Stomach smooth muscle (tissue), 2 donors: ENCODE measurements at regions not wholly inside any gene's neighbourhood (a gene's known extent, or its start where the extent isn't known, plus 50 kb on each side); places are given as distances from the start of the nearest gene placed in this dataset.

Experiments
- H3K27ac ChIP-seq: one replicate; pipeline ENCODE4 v1.7.0; 2013; ENCODE audit warnings: mild to moderate bottlenecking, low read length, inconsistent platforms
- H3K27me3 ChIP-seq, 2 donors: one replicate each; pipeline ENCODE4 v1.7.0; 2013; ENCODE audit warnings: low read length in 2 of 2; ENCODE audit not compliant: insufficient read depth in 2 of 2, control insufficient read depth in 1 of 2
- H3K36me3 ChIP-seq, 2 donors: one replicate each; pipeline ENCODE4 v1.7.0; 2013; ENCODE audit warnings: low read length in 2 of 2; ENCODE audit not compliant: control insufficient read depth in 2 of 2, insufficient read depth in 2 of 2
- H3K4me1 ChIP-seq: one replicate; pipeline ENCODE4 v1.7.0; 2013; ENCODE audit warnings: low read length; ENCODE audit not compliant: control insufficient read depth, insufficient read depth
- H3K4me3 ChIP-seq, 2 donors: one replicate each; pipeline ENCODE4 v1.7.0; 2013; ENCODE audit warnings: low read length in 2 of 2
- H3K9ac ChIP-seq, 2 donors: one replicate each; pipeline ENCODE4 v1.7.0; 2013; ENCODE audit warnings: low read length in 2 of 2, mild to moderate bottlenecking in 1 of 2
- H3K9me3 ChIP-seq, 2 donors: one replicate each; pipeline ENCODE4 v1.7.0; 2013; ENCODE audit warnings: low read length in 2 of 2; ENCODE audit not compliant: control insufficient read depth in 2 of 2
- donor health status: healthy.
- donor health status: Pancreatic carcinoma.

GRCh38 chr11:16474659-16475058 lies 118.3 kb upstream of the SOX6 start:
- no peak overlapping the region for H3K4me3 ChIP-seq
- no peaks in the 10 kb centered on the region for H3K27me3 ChIP-seq
- H3K9me3 ChIP-seq: no peaks in the 10 kb centered on the region
- H3K9ac ChIP-seq: no peak overlapping the region
- no peaks in the 10 kb centered on the region for H3K4me1 ChIP-seq
- H3K36me3 ChIP-seq: no peaks in the 10 kb centered on the region
- H3K27ac ChIP-seq: no peak overlapping the region

DNA sequence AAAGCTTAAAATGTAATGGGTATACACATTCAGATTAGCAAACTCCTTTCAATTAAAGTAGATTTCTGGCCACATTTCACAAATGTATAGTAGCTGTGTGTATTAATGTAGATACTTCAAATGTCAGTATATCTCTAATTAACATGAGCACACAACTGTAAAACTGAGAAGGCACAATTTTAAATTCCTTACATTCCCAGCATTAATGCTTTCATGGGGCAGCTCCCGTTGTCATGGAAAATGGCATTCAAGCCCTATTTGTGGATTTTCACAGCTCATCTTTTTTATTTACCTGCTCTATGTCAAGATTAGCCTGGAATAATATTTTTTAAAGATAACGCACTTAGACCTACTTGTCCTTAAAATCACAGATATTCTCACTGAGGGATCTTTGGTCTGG lies 113.6 kb upstream of the SOX6 start:
- Histone ChIP-seq H3K27ac (no peak overlapping the region), H3K27me3 (no peaks in the 10 kb centered on the region), H3K9ac (no peak overlapping the region), H3K36me3 (no peaks in the 10 kb centered on the region), H3K4me3 (no peak overlapping the region), H3K9me3 (no peaks in the 10 kb centered on the region), H3K4me1 (no peaks in the 10 kb centered on the region)

DNA sequence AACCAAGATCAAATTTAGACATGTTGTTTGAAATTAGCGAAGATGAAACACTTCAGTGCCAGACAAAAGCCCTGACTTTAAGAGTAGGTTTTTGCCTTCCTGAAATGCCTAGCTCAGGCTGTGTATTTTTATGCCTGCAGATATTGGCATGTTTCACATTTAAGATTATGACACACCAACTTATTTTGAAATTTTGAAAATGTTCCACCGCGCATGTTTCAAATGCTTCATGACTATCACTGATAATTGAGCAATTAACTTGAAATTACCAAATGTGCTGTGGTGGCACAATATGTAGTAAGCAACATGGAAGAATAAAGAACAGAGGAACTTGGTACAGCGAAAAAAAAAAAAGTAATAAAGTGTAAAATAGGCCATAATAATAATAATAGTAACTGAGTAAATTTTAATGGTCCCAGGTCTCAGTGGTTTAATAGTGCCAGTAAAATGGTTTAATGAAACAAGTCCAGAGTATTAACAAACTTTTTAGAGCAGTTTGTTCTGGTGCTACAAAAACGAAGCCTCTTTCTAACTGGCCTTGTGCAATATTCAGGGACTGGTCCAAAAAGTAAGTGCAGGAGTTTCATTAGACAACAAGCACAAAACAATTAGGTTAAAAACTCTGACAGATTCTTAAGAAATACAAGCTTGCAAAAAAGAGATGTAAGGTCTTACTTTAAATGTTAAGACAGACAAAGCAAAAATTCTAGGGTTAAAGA lies 112.5 kb upstream of the SOX6 start:
- Histone ChIP-seq H3K27ac (no peak overlapping the region), H3K9me3 (no peaks in the 10 kb centered on the region), H3K4me3 (no peak overlapping the region), H3K36me3 (no peaks in the 10 kb centered on the region), H3K27me3 (no peaks in the 10 kb centered on the region), H3K9ac (no peak overlapping the region), H3K4me1 (no peaks in the 10 kb centered on the region)

GRCh38 chr11:16460508-16460907 lies 104.2 kb upstream of the SOX6 start:
- H3K4me1 ChIP-seq: no peaks in the 10 kb centered on the region
- H3K9ac ChIP-seq: no peak overlapping the region
- H3K36me3 ChIP-seq: no peaks in the 10 kb centered on the region
- H3K4me3 ChIP-seq: no peak overlapping the region
- no peaks in the 10 kb centered on the region for H3K9me3 ChIP-seq
- H3K27ac ChIP-seq: no peak overlapping the region
- peaks cover 0 to 2% of the 10 kb centered on the region in 2 donors for H3K27me3 ChIP-seq

DNA sequence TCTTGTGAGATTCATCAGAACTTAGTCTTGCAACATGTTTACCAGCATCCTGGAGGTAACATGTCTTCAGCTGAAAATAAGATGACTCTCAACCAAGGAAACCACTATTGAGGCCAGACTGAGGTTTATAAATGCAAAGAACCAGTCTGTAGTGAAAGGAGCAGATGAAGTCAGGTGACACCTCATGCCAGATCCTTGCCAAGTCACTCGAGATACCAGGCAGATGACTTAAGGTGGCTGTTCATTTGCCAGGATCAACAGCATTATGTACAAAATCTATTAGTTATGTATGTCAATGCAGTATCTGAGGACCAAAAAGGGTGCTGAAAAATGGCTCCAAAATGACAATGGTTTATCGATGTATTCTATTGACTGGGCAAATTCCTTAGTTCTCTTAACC lies 100.0 kb upstream of the SOX6 start:
- peaks cover 0 to 2% of the 10 kb centered on the region in 2 donors for H3K27me3 ChIP-seq
- H3K36me3 ChIP-seq: no peaks in the 10 kb centered on the region
- no peak overlapping the region for H3K27ac ChIP-seq
- no peak overlapping the region for H3K4me3 ChIP-seq
- H3K4me1 ChIP-seq: no peaks in the 10 kb centered on the region
- H3K9ac ChIP-seq: no peak overlapping the region
- no peaks in the 10 kb centered on the region for H3K9me3 ChIP-seq

DNA sequence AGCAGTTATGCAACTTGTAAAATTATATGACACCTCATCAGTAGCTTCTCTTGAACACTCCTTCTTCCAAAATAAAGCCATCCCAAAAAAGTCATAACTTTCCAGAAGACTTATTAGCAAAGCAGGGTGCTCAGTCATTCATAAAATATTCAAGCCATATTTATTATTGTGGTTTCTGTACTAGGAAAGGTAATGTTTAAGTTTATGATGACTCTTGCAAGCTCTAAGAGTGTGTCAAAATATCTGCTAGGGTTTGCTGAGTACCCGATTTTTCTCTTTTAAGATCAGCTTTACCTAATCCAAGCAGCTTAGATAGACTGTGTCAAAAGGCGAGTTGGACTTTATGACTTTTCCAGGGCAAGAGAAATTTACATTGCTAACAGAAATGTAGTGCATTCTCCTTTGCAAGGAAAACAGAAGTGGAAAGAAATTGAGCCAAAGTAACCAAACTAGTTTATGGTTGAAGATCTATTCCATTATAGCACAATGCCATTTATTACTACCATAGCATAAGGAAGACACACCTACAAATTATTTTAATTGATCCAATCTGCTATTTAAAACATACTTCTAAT lies 98.0 kb upstream of the SOX6 start:
- Histone ChIP-seq H3K9me3 (no peaks in the 10 kb centered on the region), H3K9ac (no peak overlapping the region), H3K27ac (no peak overlapping the region), H3K27me3 (peaks cover 0 to 2% of the 10 kb centered on the region in 2 donors), H3K4me3 (no peak overlapping the region), H3K36me3 (no peaks in the 10 kb centered on the region), H3K4me1 (no peaks in the 10 kb centered on the region)

GRCh38 chr11:16448123-16448717 lies 91.9 kb upstream of the SOX6 start:
- H3K36me3 ChIP-seq: no peaks in the 10 kb centered on the region
- H3K4me1 ChIP-seq: no peaks in the 10 kb centered on the region
- no peak overlapping the region for H3K4me3 ChIP-seq
- H3K9ac ChIP-seq: no peak overlapping the region
- H3K9me3 ChIP-seq: no peaks in the 10 kb centered on the region
- no peak overlapping the region for H3K27ac ChIP-seq
- H3K27me3 ChIP-seq: no peaks in the 10 kb centered on the region

DNA sequence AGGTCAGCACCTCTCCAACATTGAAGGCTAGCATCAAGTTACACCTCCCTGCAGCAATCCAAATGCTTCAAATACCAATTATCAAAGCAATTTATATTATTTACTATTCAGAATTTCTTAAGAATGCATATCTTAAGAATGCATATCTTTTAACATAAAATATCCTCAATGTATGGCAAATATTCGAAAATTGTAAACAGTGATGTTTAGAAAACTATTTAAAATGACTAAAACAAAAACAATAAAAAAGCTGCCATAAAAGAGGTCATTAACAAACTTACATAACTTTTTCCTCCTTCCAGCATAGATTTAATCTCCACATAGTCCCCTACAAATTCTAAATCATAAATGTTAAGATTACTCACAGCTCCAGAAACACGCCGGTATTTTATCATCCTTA lies 85.1 kb upstream of the SOX6 start:
- no peaks in the 10 kb centered on the region for H3K9me3 ChIP-seq
- no peaks in the 10 kb centered on the region for H3K4me1 ChIP-seq
- H3K4me3 ChIP-seq: no peak overlapping the region
- no peaks in the 10 kb centered on the region for H3K27me3 ChIP-seq
- H3K9ac ChIP-seq: no peak overlapping the region
- no peaks in the 10 kb centered on the region for H3K36me3 ChIP-seq
- H3K27ac ChIP-seq: no peak overlapping the region

GRCh38 chr11:16440136-16440535 lies 83.8 kb upstream of the SOX6 start:
- Histone ChIP-seq H3K4me3 (no peak overlapping the region), H3K27me3 (no peaks in the 10 kb centered on the region), H3K4me1 (no peaks in the 10 kb centered on the region)

GRCh38 chr11:16434036-16434435 lies 77.7 kb upstream of the SOX6 start:
- H3K4me1 ChIP-seq: no peaks in the 10 kb centered on the region
- H3K36me3 ChIP-seq: no peaks in the 10 kb centered on the region
- peaks cover 0 to 3% of the 10 kb centered on the region in 2 donors for H3K9me3 ChIP-seq
- H3K27ac ChIP-seq: no peak overlapping the region
- no peak overlapping the region for H3K4me3 ChIP-seq
- no peaks in the 10 kb centered on the region for H3K27me3 ChIP-seq
- H3K9ac ChIP-seq: no peak overlapping the region

More at GRCh38 chr11:16440136-16440535, 83.8 kb upstream of the SOX6 start:
- Histone ChIP-seq H3K9me3 (no peaks in the 10 kb centered on the region), H3K9ac (no peak overlapping the region), H3K27ac (no peak overlapping the region), H3K36me3 (no peaks in the 10 kb centered on the region)

GRCh38 chr11:16430674-16431073 lies 74.3 kb upstream of the SOX6 start:
- no peaks in the 10 kb centered on the region for H3K36me3 ChIP-seq

More at GRCh38 chr11:16430674-16431073, 74.3 kb upstream of the SOX6 start:
- H3K27ac ChIP-seq: no peak overlapping the region
- peaks cover 0 to 3% of the 10 kb centered on the region in 2 donors for H3K9me3 ChIP-seq
- no peak overlapping the region for H3K4me3 ChIP-seq
- no peak overlapping the region for H3K9ac ChIP-seq
- H3K27me3 ChIP-seq: no peaks in the 10 kb centered on the region
- H3K4me1 ChIP-seq: no peaks in the 10 kb centered on the region
